HUES48 (cell line): ENCODE measurements at regions not wholly inside any gene's neighbourhood (a gene's known extent, or its start where the extent isn't known, plus 50 kb on each side); places are given as distances from the start of the nearest gene placed in this dataset.

ENCODE experiments used
- H3K27ac ChIP-seq: one replicate; pipeline ENCODE4 v1.7.0; 2013; ENCODE audit warnings: low read depth, low read length, inconsistent platforms
- H3K27me3 ChIP-seq: 2 replicates; pipeline ENCODE4 v1.6.1; 2013; ENCODE audit warnings: mild to moderate bottlenecking, low read length; ENCODE audit not compliant: control insufficient read depth, insufficient read depth
- H3K36me3 ChIP-seq: 2 replicates; pipeline ENCODE4 v1.6.1; 2013; ENCODE audit warnings: low read length; ENCODE audit not compliant: control insufficient read depth, insufficient read depth
- H3K4me1 ChIP-seq: 2 replicates; pipeline ENCODE4 v1.6.1; 2013; ENCODE audit warnings: mild to moderate bottlenecking, low read length; ENCODE audit not compliant: control insufficient read depth, insufficient read depth
- H3K4me3 ChIP-seq: 2 replicates; pipeline ENCODE4 v1.5.1; 2013; ENCODE audit warnings: mild to moderate bottlenecking, low read depth, low read length
- H3K9ac ChIP-seq: 2 replicates; pipeline ENCODE4 v1.6.1; 2013; ENCODE audit warnings: mild to moderate bottlenecking, low read depth, low read length, moderate library complexity
- H3K9me3 ChIP-seq: 2 replicates; pipeline ENCODE4 v1.6.1; 2013; ENCODE audit warnings: low read length; ENCODE audit not compliant: control insufficient read depth, insufficient read depth

- no peaks in the 10 kb centered on the region for H3K27me3 ChIP-seq
- no peak overlapping the region for H3K27ac ChIP-seq
- peaks cover 9% of the 10 kb centered on the region; the same call in 1 of the 2 replicates for H3K4me1 ChIP-seq
- no peaks in the 10 kb centered on the region for H3K36me3 ChIP-seq
- H3K9me3 ChIP-seq: no peaks in the 10 kb centered on the region
- no peak overlapping the region for H3K4me3 ChIP-seq
- no peak overlapping the region for H3K9ac ChIP-seq
Measured at GRCh38 chr9:129273136-129273895, 95.3 kb upstream of the IER5L start.

- H3K4me1 ChIP-seq: peaks cover 6% of the 10 kb centered on the region; the same call in 1 of the 2 replicates
- no peaks in the 10 kb centered on the region for H3K9me3 ChIP-seq
- no peaks in the 10 kb centered on the region for H3K27me3 ChIP-seq
- H3K4me3 ChIP-seq: no peak overlapping the region
- no peak overlapping the region for H3K27ac ChIP-seq
- no peaks in the 10 kb centered on the region for H3K36me3 ChIP-seq
- no peak overlapping the region for H3K9ac ChIP-seq
Measured at GRCh38 chr9:129272348-129273025, 94.4 kb upstream of the IER5L start.

GRCh38 chr9:129270903-129271431 lies 92.9 kb upstream of the IER5L start:
- H3K9me3 ChIP-seq: no peaks in the 10 kb centered on the region
- no peak overlapping the region for H3K9ac ChIP-seq
- no peak overlapping the region for H3K4me3 ChIP-seq
- no peaks in the 10 kb centered on the region for H3K36me3 ChIP-seq
- no peaks in the 10 kb centered on the region for H3K27me3 ChIP-seq
- no peak overlapping the region for H3K27ac ChIP-seq
- no peaks in the 10 kb centered on the region; the same call in 1 of the 2 replicates for H3K4me1 ChIP-seq

GRCh38 chr9:129270205-129270604 lies 92.1 kb upstream of the IER5L start:
- H3K36me3 ChIP-seq: no peaks in the 10 kb centered on the region
- no peaks in the 10 kb centered on the region for H3K4me1 ChIP-seq
- H3K9me3 ChIP-seq: no peaks in the 10 kb centered on the region
- H3K9ac ChIP-seq: no peak overlapping the region
- no peak overlapping the region for H3K27ac ChIP-seq
- no peaks in the 10 kb centered on the region for H3K27me3 ChIP-seq
- no peak overlapping the region for H3K4me3 ChIP-seq

GRCh38 chr9:129267141-129267540 lies 89.1 kb upstream of the IER5L start:
- Histone ChIP-seq H3K27me3 (peaks cover under 1% of the 10 kb centered on the region; the same call in 1 of the 2 replicates), H3K36me3 (no peaks in the 10 kb centered on the region), H3K27ac (no peak overlapping the region), H3K4me1 (no peaks in the 10 kb centered on the region), H3K9ac (no peak overlapping the region), H3K4me3 (no peak overlapping the region), H3K9me3 (no peaks in the 10 kb centered on the region)

- Histone ChIP-seq H3K36me3 (no peaks in the 10 kb centered on the region), H3K27me3 (peaks cover 4% of the 10 kb centered on the region; the same call in 1 of the 2 replicates), H3K9ac (no peak overlapping the region), H3K4me1 (no peaks in the 10 kb centered on the region), H3K27ac (no peak overlapping the region), H3K9me3 (no peaks in the 10 kb centered on the region), H3K4me3 (no peak overlapping the region)
Measured at GRCh38 chr9:129266536-129266935, 88.5 kb upstream of the IER5L start.

- Histone ChIP-seq H3K9me3 (no peaks in the 10 kb centered on the region), H3K4me3 (no peak overlapping the region), H3K27me3 (peaks cover 16% of the 10 kb centered on the region), H3K27ac (no peak overlapping the region), H3K36me3 (no peaks in the 10 kb centered on the region), H3K4me1 (no peaks in the 10 kb centered on the region), H3K9ac (no peak overlapping the region)
Measured at GRCh38 chr9:129264388-129264787, 86.3 kb upstream of the IER5L start.

- Histone ChIP-seq H3K36me3 (no peaks in the 10 kb centered on the region), H3K27ac (no peak overlapping the region), H3K4me3 (no peak overlapping the region), H3K9me3 (no peaks in the 10 kb centered on the region), H3K9ac (no peak overlapping the region), H3K27me3 (peaks cover 22% of the 10 kb centered on the region), H3K4me1 (peaks cover under 1% of the 10 kb centered on the region; the same call in 1 of the 2 replicates)
Measured at GRCh38 chr9:129263836-129264235, 85.8 kb upstream of the IER5L start.

- Histone ChIP-seq H3K36me3 (no peaks in the 10 kb centered on the region), H3K4me1 (peaks cover 9% of the 10 kb centered on the region; the same call in 1 of the 2 replicates), H3K27me3 (peaks cover 35% of the 10 kb centered on the region), H3K9me3 (no peaks in the 10 kb centered on the region), H3K9ac (no peak overlapping the region), H3K27ac (no peak overlapping the region), H3K4me3 (no peak overlapping the region)
Measured at GRCh38 chr9:129262261-129262660, 84.2 kb upstream of the IER5L start.

- H3K4me1 ChIP-seq: peaks cover 9% of the 10 kb centered on the region; the same call in 1 of the 2 replicates
- H3K4me3 ChIP-seq: no peak overlapping the region
- H3K27me3 ChIP-seq: peaks cover 47% of the 10 kb centered on the region
- H3K27ac ChIP-seq: no peak overlapping the region
- H3K9ac ChIP-seq: no peak overlapping the region
- H3K9me3 ChIP-seq: no peaks in the 10 kb centered on the region
- H3K36me3 ChIP-seq: no peaks in the 10 kb centered on the region
Measured at GRCh38 chr9:129259375-129259774, 81.3 kb upstream of the IER5L start.

- H3K4me3 ChIP-seq: peak overlapping the region; percentile 27; the same call in 1 of the 2 replicates
- H3K27me3 ChIP-seq: peaks cover 47% of the 10 kb centered on the region
- H3K27ac ChIP-seq: no peak overlapping the region
- no peaks in the 10 kb centered on the region for H3K9me3 ChIP-seq
- peak overlapping the region; percentile 52; the same call in 1 of the 2 replicates for H3K9ac ChIP-seq
- H3K4me1 ChIP-seq: peaks cover 9% of the 10 kb centered on the region
- no peaks in the 10 kb centered on the region for H3K36me3 ChIP-seq
Measured at GRCh38 chr9:129258823-129259301, 80.8 kb upstream of the IER5L start.
